CD4-positive, alpha-beta T cell treated with Interleukin-6 for 4 hours (primary cell): ENCODE measurements at regions not wholly inside any gene's neighbourhood (a gene's known extent, or its start where the extent isn't known, plus 50 kb on each side); places are given as distances from the start of the nearest gene placed in this dataset.
"Not testable (repeated sequence)": the region's sequence is repeated elsewhere in the genome, so short reads cannot be mapped to it uniquely, and the experiment has no call there.

Experiments used
- DNase-seq: peaks from one replicate; pipeline ENCODE4 v3.0.0-alpha.2; 2020; ENCODE audit warnings: mixed read lengths

DNA sequence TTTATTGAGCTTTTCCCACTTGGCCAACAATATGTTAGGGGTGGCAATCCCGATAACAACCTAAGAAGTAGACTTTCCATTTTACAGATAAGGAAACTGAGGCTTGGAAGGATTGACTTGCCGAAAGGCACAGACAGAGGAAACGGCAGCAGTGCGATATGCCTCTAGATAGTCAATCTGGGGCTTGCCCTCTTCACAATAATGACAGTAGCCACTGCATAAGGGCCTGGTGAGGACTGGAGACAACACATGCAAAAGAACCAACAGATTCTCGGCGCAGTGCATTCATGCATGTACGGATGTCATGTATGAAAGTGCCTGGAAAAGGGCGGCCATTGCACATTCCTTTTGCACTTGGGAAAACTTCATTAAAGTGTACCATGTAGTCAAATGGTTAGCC, 811.2 kb downstream of the RNF144A start:
- no peak for DNase-seq

DNA sequence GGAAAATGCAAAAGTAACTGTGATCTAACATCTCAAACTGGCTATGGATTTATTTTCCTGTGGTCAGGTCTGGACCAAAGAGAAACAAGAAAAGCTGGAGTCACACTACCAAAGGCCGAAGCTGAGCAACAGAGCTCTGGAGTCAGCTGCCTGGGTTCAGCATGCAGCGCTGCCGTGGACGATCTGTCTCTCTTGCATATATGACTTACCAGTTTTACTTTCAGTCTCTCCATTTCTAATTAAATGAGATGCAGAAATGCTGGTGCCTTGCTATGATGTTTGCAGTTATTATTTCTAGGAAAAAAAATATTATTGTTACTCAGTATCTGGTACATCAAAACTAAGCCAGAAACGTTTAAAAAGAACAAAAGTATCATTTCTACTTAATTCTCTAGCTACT, 813.2 kb downstream of the RNF144A start:
- peak; percentile 40 for DNase-seq

DNA sequence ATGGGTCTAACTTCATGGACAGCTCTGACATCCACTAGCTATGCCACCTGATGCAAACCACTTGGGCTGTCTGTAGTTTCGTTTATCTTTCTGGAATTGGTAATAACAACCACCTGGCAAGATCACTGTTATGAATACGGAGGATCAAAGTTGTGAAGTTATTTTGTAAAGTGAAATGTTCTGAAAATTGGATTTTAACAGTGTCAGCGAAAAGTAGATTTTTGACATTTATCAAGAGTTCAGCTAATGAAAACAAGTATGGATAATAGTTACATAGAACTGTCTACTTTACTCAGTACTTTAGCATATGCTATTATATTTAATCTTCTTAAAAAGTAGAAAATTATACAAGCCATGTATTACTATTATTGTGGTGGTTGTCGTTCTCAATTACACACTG, 813.8 kb downstream of the RNF144A start:
- no peak for DNase-seq

DNA sequence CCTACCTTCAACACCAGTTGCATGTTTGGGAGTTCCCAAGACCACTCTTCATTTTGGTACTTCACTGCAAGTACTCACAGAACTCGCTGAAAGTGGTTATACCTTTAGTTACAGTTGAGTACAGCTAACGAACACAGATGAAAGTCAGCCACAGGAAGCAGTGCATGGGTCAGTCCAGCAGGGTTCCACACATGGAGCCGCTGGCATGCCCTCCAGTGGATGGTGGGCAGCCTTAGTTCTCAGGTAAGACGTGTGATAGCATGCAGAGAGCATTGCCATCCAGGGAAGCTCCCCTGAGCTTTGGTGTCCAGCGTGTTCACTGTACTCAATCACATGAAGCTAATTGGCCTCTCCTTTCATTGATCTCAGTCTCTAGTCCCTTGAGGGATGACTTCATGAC, 815.3 kb downstream of the RNF144A start:
- no peak for DNase-seq

DNA sequence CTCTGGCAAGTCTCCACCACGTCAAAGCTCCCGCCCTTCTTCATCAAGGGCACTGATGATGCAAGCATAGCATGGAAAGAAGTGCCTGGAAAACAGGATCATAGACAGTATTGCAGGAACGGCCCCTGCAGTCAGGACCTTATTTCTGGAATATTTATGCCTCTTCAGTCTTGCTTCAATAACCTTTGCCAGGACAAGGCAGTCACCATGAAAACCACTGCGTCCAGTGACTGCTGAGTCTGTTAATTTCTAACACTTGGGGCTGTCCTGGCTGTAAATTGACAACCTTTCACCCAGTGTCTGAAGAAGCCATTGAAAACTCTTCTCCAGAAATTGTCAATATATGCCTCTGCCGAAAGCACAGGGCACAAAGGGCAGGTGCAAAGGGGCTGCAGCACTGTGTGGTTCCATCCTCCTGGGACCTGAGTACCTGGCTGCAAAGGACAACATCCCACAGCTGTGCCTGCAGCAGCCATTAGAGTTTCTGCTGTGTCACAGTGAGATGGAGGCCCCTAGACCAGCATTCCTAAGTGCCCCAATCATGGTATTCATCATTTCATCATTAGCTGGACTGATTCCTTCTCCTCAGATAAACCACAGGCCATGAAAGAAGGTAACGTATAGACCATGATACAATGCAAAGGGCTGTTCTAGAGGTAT, 819.6 kb downstream of the RNF144A start:
- DNase-seq = no peak

DNA sequence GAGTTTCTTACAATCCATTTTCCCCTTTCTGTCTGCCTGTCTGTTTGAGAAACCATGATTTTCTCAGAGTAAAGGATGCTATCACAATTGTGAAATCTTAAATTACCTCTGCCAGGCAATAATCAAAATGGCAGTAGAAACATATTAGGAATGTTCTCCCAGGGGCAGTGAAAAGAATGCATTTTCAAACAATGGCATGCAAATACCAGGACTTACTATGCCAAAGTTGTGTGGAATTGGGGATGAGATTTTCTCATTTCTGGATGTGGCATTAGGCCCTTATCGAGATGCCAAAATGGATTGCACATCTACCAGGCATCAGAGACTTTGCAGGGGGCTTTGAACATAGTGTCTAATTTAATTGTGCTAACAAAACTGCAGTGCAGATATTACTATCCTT, 821.4 kb downstream of the RNF144A start:
- no peak for DNase-seq

DNA sequence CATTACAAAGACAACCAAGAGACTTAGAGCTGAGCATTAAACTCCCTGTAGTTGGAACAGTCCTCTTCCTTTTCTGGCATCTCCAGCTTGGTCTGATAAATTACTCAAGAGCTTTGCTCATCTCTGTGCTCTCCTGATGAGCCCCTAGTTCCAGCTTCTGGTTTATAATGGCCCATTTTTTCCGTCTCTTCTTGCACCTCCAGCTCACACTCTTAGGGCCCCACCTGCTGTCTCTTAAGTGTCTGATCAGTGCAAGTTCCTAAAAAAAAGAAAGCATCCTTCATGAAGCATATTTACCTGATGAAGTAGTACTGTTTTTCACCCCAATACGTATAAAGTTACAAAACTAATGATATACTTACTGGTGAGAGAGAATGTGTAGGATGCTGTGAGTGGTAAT, 822.9 kb downstream of the RNF144A start:
- DNase-seq = no peak

DNA sequence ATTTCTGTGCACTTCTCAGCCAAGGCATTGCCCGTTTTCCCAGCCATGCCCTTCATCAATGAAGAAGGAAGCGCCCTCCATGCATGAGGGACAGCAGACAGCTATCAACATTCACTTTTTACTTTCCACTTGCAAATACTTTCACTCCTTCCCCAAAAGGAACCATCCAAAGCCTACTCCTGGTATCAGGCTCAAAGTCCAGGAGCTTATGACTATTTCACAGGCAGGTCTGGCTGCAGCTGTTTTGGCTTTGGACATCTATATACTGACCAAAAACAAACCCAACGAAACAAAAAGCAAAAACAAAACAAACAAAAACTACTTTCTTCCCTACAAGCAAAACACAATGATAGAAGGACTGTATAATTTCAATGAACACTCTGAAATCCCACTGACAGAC, 825.1 kb downstream of the RNF144A start:
- no peak for DNase-seq

DNA sequence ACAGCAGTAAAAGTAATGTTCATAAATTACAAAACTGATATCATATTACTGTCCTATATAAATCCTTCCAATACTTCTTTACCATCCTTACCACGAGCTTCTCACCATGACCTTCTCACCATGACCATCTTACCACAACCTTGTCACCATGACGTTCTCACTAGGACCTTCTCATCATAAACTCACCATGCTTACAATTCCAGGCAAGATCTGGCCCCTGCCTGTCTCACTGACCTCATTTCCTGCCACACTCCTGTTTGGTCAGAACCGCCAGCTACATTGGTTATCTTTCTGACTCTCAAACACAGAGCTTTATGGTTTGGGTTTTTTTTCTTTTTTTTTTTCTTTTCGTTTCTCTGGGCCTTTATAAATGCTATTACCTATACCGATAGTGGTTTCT, 827.6 kb downstream of the RNF144A start:
- peak; percentile 26 for DNase-seq

DNA sequence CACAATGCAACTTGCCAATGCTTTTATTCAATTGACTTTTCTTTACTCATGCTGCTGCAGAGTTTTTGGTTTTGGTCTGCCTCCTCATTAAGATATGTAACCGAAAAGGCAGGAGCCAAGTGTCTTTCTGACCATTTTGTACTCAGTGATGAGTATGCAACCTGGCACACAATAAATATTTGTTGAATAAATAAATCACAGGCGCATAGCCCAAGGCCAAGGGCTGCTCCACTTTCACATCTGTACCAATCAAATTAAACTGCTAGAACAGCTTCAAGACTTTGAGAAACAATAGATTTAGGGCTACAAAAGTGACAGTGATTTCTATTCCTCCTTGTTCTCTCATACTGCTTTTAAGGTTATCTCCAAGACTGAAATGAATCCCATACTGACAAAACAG, 828.2 kb downstream of the RNF144A start:
- DNase-seq = no peak

DNA sequence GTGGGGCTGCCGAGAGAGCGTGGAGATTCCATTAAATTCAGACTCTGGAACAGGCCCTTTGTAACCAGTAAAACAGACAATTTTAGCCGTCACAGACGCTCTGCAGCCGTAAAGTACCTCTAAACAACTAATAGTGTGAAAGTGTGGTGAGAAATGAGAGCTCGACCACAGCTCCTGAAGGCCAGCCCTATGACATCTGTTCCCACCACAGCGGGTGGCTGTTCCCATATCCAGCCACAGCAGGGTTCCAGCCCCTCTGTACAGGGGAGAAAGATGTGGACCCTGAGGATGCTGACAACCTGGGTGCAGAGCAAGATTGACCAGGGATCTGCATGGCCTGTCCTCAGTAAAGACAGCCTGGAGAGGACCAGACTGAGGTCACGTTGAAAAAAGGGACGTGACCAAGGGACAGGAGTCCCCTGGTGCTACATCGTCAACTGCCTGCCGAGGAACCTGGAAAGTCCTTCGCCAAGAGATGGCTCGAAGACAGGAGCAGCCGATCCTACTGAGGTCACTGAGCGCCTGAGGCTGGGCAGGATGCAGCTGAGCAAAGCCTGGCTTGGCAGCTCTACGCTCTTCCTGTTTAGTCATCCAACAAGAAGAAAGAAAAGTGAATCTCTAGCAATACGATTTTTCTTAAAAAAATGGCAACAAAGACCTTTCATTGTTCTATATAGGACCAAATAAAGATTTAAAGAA, 831.7 kb downstream of the RNF144A start:
- DNase-seq = peak; percentile 24

DNA sequence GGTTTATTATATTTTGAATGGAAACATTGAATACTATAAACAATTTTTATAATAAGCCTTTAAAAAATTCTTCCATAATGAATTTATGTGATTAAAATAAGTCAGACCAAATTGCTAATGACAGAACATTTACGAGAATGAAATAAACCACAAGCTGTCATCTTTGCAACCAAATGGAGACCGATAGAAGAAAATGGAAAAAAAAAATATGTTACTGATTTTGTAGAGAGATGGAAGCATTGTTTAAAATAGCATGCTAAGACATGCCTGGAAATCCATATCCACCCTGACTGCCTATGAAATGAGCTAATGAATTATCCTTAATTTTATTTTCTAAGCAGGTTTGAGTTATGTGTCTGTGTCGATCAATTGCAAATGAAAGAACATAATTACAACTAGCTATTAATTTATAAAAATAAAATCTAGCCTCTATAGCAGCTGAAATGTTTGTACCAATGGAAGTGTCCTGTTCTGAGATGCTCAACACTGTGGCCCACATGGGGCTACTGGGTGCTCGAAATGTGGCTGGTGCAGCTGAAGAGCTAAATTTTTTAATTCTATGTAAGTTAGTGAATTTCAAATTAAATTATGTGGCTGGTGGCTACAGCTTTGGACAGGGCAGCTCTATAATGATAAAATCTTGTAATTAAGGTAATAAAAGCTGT, 832.8 kb downstream of the RNF144A start:
- DNase-seq = no peak

DNA sequence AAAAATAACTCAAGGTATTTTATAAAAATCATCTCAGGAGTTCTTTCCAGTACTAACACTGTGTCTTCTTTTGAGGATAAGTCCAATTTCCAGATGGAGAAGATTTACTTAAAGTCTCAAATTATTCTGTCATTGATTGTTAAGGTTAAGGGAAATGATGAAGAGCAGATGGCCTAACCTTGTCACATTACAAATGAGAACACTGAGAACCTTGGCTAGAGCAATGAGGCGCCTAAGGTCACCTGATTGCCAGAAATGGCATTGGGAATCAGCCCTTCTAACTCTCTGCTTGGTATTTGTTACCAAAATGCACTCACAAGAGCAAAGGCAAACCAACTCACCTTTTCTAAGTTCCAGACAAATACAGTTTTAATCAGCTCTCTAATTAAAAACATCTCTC, 835.1 kb downstream of the RNF144A start:
- no peak for DNase-seq

DNA sequence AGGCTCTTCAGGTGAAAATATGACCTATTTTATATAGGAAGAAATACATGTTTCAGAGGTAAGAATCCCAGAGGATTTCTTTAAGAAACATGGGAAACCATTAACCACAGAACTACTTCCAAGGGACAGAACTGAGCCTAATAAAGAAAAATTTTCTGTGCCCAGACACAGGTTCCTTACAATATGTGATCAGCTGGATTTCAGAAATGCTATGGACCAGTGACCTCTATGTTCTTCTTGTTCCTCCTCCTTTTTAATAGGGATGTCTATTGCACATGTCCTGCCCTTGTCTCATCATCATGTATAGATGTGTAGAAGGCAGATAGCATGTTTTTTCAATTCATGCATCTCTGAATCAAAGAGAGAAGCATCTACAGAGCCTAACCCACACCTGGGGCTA, 836.6 kb downstream of the RNF144A start:
- no peak for DNase-seq

DNA sequence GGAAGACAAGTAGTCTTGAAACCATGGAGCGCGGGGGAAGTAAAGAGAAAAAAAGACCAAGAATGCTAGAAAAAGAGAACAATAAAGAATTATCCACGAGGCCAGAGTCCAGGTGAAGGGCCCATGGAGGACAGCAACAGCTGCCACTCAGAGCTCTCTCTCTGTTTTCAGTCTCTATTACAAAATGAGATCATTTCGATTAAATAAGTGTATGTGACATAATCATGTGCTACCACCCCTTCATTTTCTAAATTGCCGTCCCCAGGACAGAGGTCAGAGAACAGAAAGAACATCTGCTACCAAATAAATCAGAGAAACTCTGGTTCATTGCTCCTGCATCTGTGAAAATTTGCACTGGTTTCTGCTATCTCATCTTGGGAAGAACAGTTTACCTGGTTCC, 838.7 kb downstream of the RNF144A start:
- no peak for DNase-seq

DNA sequence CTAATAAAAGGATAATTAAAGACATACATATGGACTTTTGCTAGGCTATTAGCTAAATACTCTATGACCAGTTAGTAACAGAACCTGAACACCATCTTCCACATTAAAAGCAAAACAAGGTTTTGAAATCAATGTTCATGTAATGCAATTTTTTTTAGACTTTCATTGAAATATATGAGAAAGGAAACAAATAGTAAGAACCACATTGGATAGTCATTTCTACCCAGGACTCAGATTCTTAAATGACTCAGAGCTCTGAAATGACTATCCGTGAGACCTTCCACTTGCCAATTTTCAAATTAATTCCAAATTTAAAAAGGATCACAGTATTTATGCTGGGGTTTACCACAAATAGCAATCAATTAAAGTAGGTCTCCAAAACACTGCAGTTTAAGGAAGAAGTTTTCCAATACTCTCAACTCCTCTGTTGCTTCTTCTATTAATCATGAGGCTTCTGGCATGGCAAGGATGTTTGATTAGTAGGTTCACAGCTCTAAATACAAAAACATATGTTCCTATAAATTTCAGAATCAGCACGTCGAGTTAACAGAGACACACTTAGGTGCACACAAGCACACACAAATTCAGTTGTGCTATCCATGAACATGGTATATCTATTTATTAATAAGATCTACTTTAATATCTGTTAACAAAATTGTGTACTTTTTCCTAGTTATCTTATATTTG, 841.0 kb downstream of the RNF144A start:
- DNase-seq = no peak

DNA sequence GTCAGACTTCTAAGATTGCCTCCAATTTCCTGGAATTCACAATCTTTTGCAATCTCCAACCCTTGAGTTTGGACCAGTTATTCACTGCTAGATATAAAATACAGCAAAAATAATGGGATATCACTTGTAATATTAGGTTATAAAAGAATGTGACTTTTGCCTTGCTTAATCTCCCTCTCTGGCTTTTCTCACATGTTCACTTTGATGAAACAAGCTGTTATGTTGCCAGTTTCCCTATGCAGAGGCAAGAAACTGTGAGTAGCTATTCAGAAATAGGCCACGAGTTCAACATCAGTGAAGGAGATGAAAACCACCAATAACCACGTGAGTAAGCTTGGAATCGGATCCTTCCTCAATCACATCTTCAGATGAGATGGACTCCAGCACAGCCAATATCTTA, 842.7 kb downstream of the RNF144A start:
- DNase-seq = no peak

DNA sequence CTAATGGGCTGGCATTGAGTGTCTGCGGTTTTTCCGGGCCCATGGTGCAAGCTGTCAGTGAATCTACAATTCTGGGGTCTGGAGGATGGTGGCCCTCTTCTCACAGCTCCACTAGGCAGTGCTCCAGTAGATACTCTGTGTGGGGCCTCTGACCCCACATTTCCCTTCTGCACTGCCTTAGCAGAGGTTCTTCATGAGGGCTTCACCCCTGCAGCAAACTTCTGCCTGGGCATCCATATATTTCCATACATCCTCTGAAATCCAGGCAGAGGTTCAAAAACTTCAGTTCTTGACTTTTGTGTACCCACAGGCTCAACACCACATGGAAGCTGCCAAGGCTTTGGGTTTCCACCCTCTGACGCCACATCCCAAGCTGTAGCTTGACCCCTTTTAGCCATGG, 846.2 kb downstream of the RNF144A start:
- DNase-seq = not testable (repeated sequence)

DNA sequence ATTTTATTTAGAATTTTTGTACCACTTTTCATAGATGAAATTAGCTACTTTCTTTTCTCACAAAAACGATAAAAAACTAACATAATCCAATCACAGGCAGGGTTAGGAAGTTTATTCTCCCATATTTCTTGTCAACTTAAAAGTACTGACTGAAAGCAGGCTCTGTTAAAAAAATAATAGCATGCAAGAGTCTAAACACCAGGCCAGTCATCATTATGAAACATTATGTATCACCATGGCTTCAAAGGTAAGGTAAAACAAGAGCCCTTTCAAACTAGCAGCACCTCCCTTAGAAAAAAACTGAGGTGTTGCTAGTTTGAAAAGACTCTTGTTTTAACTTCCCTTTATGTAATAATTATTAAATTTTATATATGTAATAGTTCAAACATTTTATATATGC, 848.0 kb downstream of the RNF144A start:
- DNase-seq = no peak

DNA sequence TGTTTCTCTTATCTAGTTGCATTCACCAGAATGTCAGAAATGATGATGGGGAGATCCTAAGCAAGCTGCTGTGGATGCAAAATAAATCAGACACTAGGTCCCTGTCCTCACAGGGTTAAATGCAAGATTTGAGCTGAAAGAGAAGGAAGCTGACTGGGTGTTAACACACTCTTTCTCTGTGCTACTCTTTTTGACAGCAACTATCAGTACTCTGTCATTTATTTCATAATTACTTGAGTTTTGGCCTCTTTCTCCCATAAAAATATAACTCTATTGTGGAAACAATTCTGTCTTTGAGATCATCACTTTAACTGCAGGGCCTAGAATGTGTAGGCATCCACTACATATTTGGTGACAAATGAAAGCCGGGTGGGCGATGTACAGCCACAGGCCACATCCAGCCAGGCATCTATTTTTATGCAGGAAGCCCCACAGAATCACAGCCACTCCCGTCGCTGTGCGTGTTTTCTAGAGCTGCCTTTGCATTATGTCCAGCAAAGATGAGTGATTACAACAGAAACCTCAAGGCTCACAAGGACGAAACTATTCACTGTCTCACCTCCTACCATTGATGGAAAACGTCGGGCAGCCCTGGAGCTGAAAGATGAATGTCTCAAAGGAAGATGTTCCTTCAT, 849.0 kb downstream of the RNF144A start:
- DNase-seq = no peak

DNA sequence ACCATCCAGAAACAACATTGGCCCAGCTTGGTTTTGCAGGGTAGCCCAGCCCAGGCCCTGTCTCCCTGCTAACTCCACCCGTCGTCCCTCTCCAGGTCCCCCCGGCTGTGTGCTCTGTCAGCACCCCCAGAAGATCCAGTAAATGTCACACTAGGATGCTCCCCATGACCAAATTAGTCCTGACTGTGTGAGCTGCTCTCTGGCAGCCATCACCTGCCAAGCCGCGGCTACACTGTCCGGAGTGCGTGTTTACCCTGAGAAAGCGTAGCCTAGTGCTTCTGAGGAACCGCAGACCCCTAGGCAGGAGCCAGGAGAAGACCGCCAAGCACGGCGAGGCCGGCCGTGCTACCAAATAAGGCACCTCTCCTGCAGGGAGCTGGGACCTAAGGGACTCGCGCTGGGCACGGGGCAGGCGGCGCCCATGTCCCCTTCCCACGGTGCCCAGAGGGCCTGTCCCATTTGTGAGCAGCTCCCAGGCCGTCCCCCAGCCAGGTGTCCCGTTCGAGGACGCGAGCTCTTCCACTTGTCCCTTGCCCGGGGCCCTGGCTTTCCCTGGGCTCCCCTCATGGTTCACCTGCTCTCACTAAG, 849.9 kb downstream of the RNF144A start:
- DNase-seq = no peak

DNA sequence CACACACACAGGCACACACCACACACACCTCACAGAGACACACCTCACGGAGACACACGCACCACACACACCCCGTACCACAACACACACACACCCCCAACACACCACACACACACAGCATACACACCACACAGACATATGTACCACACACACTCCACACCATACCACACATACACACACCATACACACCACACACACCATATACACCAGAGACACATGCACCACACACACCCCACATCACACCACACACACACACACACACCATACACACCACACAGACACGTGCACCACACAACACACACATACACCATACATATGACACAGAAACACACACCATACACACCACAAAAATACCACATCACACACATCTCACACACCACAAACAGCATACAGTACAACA, 850.7 kb downstream of the RNF144A start:
- DNase-seq = no peak

DNA sequence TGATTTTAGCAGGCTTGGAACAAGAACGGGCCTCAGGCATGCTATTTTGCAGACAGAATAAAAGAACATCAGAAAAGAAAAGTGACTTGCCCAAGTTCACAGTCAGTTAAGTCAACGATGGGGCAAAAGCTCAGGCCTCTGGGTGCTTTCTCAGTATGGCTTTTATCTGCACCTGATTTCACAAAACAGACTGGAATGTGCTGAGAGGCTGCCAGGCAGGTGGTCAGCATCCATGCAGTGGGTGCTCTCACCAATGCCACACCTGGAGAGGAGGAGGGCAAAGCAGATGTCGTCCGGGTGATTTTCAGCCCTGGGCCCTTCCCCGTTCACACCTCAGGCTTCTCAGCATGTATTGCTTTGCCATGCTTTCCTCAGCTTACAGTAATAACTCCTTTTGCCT, 854.6 kb downstream of the RNF144A start:
- DNase-seq = no peak
